GM12874 (cell line): ENCODE measurements at regions not wholly inside any gene's neighbourhood (a gene's known extent, or its start where the extent isn't known, plus 50 kb on each side); places are given as distances from the start of the nearest gene placed in this dataset.

ENCODE experiments used
- TF ChIP-seq, protein P1 (sequence below): IDR thresholded peaks from 2 replicates; pipeline ENCODE4 v1.5.1; 2011; ENCODE audit warnings: low read depth, mild to moderate bottlenecking, control low read depth, low read length, moderate library complexity; ENCODE audit not compliant: insufficient read depth

DNA sequence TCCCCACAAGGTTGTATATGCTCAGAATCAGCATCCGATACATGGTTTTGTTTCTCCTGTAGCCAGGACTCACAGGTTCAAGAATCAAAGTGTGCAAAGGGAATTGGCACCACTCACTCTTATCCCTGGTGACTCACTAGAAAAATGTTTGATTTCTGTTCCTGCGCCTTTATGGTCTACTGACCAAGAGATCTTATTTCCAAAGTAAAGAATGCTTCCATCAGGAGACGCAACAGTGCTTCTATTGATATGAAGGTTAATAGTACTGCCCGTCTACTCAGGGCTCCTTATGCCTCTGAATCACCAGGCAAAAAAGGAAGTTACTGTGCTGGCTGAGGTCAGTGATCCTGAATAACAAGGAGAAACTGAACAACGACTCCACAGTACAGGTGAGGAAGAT lies 1392.0 kb upstream of the PRMT6 start:
- TF ChIP-seq, protein P1, sequence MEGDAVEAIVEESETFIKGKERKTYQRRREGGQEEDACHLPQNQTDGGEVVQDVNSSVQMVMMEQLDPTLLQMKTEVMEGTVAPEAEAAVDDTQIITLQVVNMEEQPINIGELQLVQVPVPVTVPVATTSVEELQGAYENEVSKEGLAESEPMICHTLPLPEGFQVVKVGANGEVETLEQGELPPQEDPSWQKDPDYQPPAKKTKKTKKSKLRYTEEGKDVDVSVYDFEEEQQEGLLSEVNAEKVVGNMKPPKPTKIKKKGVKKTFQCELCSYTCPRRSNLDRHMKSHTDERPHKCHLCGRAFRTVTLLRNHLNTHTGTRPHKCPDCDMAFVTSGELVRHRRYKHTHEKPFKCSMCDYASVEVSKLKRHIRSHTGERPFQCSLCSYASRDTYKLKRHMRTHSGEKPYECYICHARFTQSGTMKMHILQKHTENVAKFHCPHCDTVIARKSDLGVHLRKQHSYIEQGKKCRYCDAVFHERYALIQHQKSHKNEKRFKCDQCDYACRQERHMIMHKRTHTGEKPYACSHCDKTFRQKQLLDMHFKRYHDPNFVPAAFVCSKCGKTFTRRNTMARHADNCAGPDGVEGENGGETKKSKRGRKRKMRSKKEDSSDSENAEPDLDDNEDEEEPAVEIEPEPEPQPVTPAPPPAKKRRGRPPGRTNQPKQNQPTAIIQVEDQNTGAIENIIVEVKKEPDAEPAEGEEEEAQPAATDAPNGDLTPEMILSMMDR, result no peak

DNA sequence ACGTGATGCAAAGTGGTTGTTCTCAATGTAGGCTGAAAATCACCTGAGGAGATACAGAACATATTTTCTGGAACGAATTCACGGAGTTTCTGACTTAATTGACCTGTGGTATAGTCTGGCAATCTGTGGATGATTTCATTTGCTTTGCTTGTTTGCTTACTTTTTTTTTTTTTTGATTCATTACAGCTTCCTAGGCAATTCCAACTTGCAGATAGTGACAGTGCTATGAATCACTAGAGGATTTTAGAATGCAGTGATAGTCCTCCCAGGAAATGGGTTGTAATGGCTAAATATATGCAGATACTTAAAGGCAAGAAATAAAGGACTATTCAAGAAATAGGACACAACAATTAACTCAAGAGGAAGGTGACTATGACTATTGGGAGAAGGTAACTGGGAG lies 1378.1 kb upstream of the PRMT6 start:
- TF ChIP-seq, protein P1, result no peak

DNA sequence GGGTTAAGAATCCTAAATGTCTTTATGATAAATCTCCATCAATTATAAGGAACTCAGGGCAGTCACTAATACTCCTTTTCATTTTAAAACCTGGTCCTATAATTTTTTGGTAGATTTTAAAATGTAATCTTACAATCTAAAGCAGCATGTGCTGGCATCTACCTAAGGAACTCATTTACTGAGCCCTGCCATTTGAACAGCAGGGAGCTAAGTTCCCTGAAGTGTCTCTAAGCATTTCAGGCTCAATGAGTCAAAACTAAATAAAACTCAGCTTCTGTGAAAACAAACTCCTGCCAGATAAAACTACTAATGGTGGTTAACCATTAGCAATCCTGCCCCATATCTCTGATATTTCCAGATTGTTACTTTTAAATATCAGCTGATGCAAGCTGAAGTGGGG lies 1371.8 kb upstream of the PRMT6 start:
- TF ChIP-seq, protein P1, result no peak

DNA sequence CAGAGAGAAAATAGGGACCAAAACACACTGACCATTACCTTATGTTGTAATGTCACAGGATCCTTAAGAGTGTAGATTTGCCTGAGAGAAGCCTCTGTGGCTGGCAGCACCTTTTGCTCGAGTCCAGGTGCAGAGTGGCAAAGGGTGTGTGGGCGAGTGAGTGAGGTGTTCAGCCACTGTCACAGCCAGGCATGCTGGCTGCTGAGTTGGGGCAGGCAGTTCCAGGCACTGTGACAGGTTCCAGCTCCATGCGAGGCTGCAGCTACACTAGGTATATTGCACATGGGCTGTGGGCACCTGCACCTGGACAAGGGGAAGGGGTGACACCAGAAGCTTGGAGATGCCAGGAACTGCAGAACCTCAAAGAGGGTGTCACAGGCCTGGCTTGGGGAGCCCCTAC lies 1370.4 kb upstream of the PRMT6 start:
- TF ChIP-seq, protein P1, result no peak

DNA sequence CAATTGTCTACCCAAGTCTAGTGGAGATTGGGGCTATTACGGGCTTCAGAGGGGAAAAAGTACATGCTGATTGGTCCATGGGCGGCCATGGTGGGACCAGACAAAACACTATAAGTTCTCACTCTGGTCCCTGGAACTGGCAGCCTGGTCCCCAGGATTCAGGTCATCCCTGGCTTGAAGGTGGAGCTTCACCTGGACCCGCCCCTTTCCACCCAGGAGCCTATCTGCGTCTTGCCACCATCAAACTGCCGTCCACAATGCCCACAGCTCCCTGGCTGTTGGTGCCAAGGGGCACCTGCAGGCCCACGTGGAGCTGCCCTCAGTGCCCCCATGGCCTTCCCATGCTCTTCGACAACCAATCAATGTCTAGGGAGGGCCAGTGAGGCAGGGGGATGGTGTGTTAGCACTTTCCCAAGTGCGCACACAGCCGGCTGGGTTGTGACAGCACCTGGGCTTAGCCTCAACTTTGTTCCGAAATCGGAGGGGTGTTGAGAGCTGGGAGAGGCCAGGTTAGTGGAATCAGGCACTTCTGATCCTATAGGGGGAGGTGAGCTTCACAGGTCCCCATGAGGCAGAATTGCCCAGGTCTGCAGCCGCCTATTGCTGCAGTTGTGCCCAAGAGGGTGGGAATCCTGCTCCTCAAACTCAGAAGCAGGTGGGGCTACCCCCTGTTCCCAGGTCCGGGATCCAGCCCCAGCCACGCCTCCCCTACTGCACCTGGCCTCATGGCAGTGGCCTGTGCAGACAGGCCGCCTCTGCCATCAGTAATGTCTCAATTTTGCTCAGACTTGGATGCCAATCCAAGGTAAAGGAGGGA lies 1369.4 kb upstream of the PRMT6 start:
- TF ChIP-seq, protein P1, result no peak

DNA sequence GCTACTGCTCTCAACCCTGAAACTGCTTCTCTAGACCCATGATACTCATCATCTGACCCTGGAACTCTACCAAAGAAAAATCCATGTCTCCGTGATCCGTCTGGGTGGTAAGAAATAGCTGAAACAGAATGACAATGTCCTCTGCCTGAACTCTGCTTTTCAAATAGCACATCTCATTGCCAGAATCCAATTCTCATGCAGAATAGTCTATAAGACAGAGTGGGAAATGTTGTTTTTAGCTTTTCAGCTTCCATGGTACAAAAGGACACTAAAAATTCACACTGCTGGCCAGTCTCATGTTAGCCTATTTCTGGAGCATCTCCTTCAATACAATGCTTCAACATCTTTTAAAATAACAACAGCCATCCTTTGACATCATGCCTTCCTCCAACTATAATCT lies 1355.8 kb upstream of the PRMT6 start:
- TF ChIP-seq, protein P1, result no peak

DNA sequence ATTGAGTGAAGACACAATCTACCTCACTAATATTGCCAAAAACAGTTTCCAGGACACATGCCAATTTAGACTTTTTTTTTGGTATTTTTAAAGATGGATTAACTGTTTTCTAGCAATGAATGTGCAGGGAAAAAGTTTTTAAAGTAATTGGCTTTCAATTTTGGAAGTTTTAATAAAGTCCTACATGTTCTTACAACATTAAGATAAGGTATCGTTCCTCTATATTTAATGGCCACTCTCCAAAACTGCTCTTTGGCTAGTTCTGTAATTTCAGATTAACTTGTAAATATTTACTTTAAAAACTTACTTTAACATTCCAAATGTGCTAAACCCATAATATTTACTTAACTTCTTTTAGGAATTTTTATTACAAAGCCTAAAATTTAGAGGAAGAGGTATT lies 1332.2 kb upstream of the PRMT6 start:
- TF ChIP-seq, protein P1, result no peak

DNA sequence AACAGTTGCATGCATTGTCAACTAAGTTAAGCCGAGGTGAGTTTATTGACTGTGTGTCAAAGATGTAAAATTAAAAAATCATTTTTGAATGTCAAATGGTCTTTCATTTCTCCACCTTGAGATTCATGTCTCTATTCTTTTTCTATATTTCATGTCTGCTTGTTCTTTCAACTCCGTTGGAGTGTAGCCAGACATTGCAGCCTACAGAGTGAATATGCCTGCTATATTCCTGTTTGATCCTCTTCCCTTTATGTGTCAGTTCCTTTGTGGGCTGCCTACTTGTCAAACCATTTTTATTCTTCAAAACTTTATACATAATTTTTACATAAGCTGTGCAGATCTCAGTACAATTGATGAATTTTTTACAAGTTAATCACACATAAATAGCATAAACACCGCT lies 1325.8 kb upstream of the PRMT6 start:
- TF ChIP-seq, protein P1, result no peak
